GM10248 (cell line): ENCODE measurements at regions not wholly inside any gene's neighbourhood (a gene's known extent, or its start where the extent isn't known, plus 50 kb on each side); places are given as distances from the start of the nearest gene placed in this dataset.

Experiments
- CTCF ChIA-PET: fragments of 300-600 bp; sonication (Branson Sonifier 250); formaldehyde crosslinking; extraction: SDS; loops from one replicate; lab custom pipeline; 2021; ENCODE audit warnings: antibody characterized with exemption; lab: Yijun Ruan, JAX
- POLR2A ChIA-PET: fragments of 350-650 bp; sonication (Branson Sonifier 250); formaldehyde crosslinking; extraction: SDS; loops from one replicate; lab custom pipeline; 2020; ENCODE audit warnings: antibody characterized with exemption; lab: Yijun Ruan, JAX
- DNase-seq: peaks from one replicate; pipeline ENCODE4 v3.0.0; 2012; ENCODE audit errors: extremely low spot score
- CTCF ChIP-seq: IDR thresholded peaks from 2 replicates; pipeline ENCODE4 v1.5.1; 2012; ENCODE audit warnings: mild to moderate bottlenecking, low read depth; ENCODE audit errors: extremely low read depth, missing control alignments, control extremely low read depth

DNA sequence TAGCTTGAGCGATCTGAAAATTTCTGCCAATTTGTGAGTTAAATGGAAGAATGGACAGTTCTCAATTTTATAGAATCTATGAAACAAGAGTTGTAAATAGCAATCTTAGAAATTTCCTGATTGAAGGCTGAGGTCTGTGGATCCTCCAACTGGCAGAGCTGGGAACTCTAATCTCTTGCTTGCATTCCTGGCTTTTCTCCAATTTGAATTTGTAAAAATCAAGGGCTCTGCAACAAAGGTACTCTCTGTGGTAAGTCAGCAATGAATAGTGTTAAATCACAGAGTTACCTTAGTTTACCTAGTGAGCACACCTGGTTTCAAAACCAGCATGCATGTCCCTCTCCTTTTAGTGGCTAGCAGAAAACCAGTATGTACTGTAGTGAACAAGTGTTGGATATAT lies 1070.5 kb downstream of the TDRD15 start:
- no peak for DNase-seq
- CTCF ChIA-PET: no interaction called here
- no peak for TF ChIP-seq CTCF
- POLR2A ChIA-PET: no interaction called here

DNA sequence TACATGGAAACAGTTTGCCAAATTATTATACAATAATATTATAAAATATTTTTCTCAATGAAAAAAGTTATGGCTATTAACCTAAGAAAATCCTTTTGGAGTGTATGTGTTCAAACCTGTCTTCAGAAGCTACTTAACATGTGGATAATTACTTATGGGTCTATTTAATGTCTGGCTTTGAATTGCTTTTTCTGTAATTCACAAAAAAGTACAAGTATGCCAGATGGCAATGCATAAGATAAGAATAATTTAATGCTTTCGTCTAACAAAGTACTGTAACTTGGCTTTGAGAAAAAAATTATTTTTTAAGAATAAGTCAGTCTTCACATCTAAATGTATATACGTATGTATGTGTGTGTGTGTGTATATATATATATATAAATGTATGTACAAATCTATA lies 1073.0 kb downstream of the TDRD15 start:
- POLR2A ChIA-PET: no interaction called here
- CTCF ChIA-PET: no interaction called here
- no peak for TF ChIP-seq CTCF
- no peak for DNase-seq

- DNase-seq: no peak
- TF ChIP-seq CTCF: no peak
- CTCF ChIA-PET: interaction anchor here (0.9 to 1.4 kb wide), 4 partner anchors 8 to 58 kb away, joined by 3 to 4 read pairs (median 4); no protein-coding TSS in a partner anchor
- POLR2A ChIA-PET: no interaction called here
Observed at GRCh38 chr2:22198381-22199283, 1074.9 kb downstream of the TDRD15 start.

GRCh38 chr2:22199994-22200393 lies 1076.2 kb downstream of the TDRD15 start:
- ChIA-PET POLR2A (no interaction called here), CTCF (no interaction called here)
- TF ChIP-seq CTCF: no peak
- no peak for DNase-seq

DNA sequence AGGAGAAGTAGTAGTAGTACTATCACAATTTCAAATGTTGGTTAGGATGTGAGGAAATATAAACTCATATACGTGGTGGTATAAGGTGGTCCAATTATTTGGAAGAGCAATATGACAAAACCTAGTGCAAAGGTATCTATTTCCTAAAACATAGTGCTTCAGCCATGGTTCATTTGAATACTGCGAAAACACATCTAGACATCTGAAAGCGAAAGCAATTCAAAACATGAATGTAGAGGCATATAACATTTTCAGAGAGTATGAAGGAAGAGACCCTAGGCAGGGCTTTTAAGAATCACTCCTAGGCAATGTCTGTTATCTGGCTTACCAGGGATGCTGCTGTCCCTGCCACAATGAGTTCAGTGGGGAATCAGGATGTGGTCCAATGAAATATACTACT lies 1085.8 kb downstream of the TDRD15 start:
- TF ChIP-seq CTCF: no peak
- DNase-seq: no peak
- ChIA-PET CTCF (no interaction called here), POLR2A (no interaction called here)

- TF ChIP-seq CTCF: no peak
- CTCF ChIA-PET: no interaction called here
- DNase-seq: no peak
- POLR2A ChIA-PET: no interaction called here
Observed at GRCh38 chr2:22213237-22213636, 1089.5 kb downstream of the TDRD15 start.
